ENCODE measurements at regions not wholly inside any gene's neighbourhood (a gene's known extent, or its start where the extent isn't known, plus 50 kb on each side); places are given as distances from the start of the nearest gene placed in this dataset.

GRCh38 chr12:115473257-115473956 lies 789.4 kb upstream of the TBX3 start:
- no peak for TF ChIP-seq POLR2A (IDR thresholded peaks at IDR 0.05; ENCODE audit: low read length)
- TF ChIP-seq GATA1 (IDR thresholded peaks at IDR 0.05; ENCODE audit: low read depth, low read length), result no peak

Measured in erythroblast (primary cell).